H1 (cell line): ENCODE measurements at regions not wholly inside any gene's neighbourhood (a gene's known extent, or its start where the extent isn't known, plus 50 kb on each side); places are given as distances from the start of the nearest gene placed in this dataset.

Experiments
- CTCF ChIA-PET: fragments of 300-600 bp; sonication (Branson Sonifier 250); formaldehyde crosslinking; loops from one replicate; lab custom pipeline; 2021; ENCODE audit not compliant: partially characterized antibody; lab: Charles Lee
- POLR2A ChIA-PET: fragments of 300-600 bp; sonication (Branson Sonifier 250); formaldehyde crosslinking; loops from one replicate; lab custom pipeline; 2021; ENCODE audit warnings: inconsistent platforms; ENCODE audit not compliant: partially characterized antibody; lab: Charles Lee
- DNase-seq, 2 experiments: peaks; one replicate each; pipeline versions ENCODE4 v3.0.0 to v3.0.0-alpha.2; 2010 to 2022; ENCODE audit warnings: low spot score in 2 of 2, low read depth in 1 of 2, mixed read lengths in 1 of 2
- FAIRE-seq: peaks from 2 replicates; lab custom pipeline; 2011; peaks lifted over from hg19 to GRCh38; lab: Jason Lieb, UNC
- H2AFZ ChIP-seq: 2 replicates; pipeline ENCODE4 v1.8.1; 2012; ENCODE audit warnings: low read length, inconsistent platforms
- H2AK5ac ChIP-seq: 2 replicates; pipeline ENCODE4 v1.6.1; 2013; ENCODE audit warnings: low read depth, low read length
- H2BK120ac ChIP-seq: replicated peaks from 2 replicates; pipeline ENCODE3; 2013; ENCODE audit warnings: low read depth, low read length, inconsistent platforms
- H2BK12ac ChIP-seq: 2 replicates; pipeline ENCODE4 v1.6.1; 2013; ENCODE audit warnings: low read depth, low read length
- H2BK15ac ChIP-seq: 2 replicates; pipeline ENCODE4 v1.6.1; 2013; ENCODE audit warnings: low read length
- H2BK20ac ChIP-seq: 2 replicates; pipeline ENCODE4 v1.6.1; 2013; ENCODE audit warnings: low read length
- H2BK5ac ChIP-seq: 2 replicates; pipeline ENCODE4 v1.6.1; 2013; ENCODE audit warnings: low read depth, low read length
- H3K14ac ChIP-seq: 2 replicates; pipeline ENCODE4 v1.6.1; 2013; ENCODE audit warnings: inconsistent platforms; ENCODE audit not compliant: insufficient read length
- H3K18ac ChIP-seq: 2 replicates; pipeline ENCODE4 v1.6.1; 2013; ENCODE audit warnings: low read length; ENCODE audit errors: extremely low read depth
- H3K23ac ChIP-seq: 2 replicates; pipeline ENCODE4 v1.6.1; 2013; ENCODE audit warnings: inconsistent platforms; ENCODE audit not compliant: insufficient read length
- H3K23me2 ChIP-seq: 2 replicates; pipeline ENCODE4 v1.6.1; 2013; ENCODE audit warnings: low read depth, low read length
- H3K27ac ChIP-seq: 2 replicates; pipeline ENCODE4 v1.6.1; 2011; ENCODE audit warnings: low read depth, low read length, inconsistent platforms
- H3K27me3 ChIP-seq, 4 experiments: replicated peaks in 1 of 4; 1 replicate in 1 of 4; 2 replicates in 3 of 4; pipeline versions ENCODE4 v1.6.1 to v1.8.1; 2011 to 2013; ENCODE audit warnings: low read length in 3 of 4, mild to moderate bottlenecking in 3 of 4, inconsistent platforms in 2 of 4, mixed read lengths in 2 of 4, moderate library complexity in 1 of 4; ENCODE audit not compliant: control insufficient read depth in 3 of 4, insufficient read depth in 3 of 4; ENCODE audit errors: extremely low read depth in 1 of 4
- H3K36me3 ChIP-seq, 4 experiments: 2 replicates each; pipeline versions ENCODE4 v1.6.1 to v1.8.1; 2011 to 2013; ENCODE audit warnings: mild to moderate bottlenecking in 4 of 4, low read length in 3 of 4, moderate library complexity in 2 of 4, control low read depth in 1 of 4, inconsistent platforms in 1 of 4; ENCODE audit not compliant: insufficient read depth in 4 of 4, control insufficient read depth in 2 of 4
- H3K4ac ChIP-seq: replicated peaks from 2 replicates; pipeline ENCODE3; 2013; ENCODE audit warnings: low read length, low read depth, mixed read lengths, inconsistent platforms; ENCODE audit not compliant: insufficient read length
- H3K4me1 ChIP-seq, 4 experiments: replicated peaks in 1 of 4; 1 replicate in 1 of 4; 2 replicates in 3 of 4; pipeline versions ENCODE4 v1.6.1 to v1.8.1; 2011 to 2013; ENCODE audit warnings: low read length in 3 of 4, inconsistent platforms in 2 of 4, mixed read lengths in 1 of 4; ENCODE audit not compliant: insufficient read depth in 4 of 4, control insufficient read depth in 3 of 4
- H3K4me2 ChIP-seq, 2 experiments: 2 replicates each; pipeline versions ENCODE4 v1.6.1 to v1.8.1; 2011 to 2013; ENCODE audit warnings: low read depth in 2 of 2, low read length in 2 of 2, control low read depth in 1 of 2, inconsistent platforms in 1 of 2, mild to moderate bottlenecking in 1 of 2; ENCODE audit not compliant: insufficient read depth in 1 of 2
- H3K4me3 ChIP-seq, 4 experiments: fragments of 200-600, 300-600 bp in 1 of 4; sonication (generic), shearing (Covaris generic), sonication (Bioruptor Twin) in 1 of 4; 2 replicates each; pipeline versions ENCODE4 v1.5.1 to v1.8.1; 2011 to 2016; ENCODE audit warnings: low read length in 4 of 4, low read depth in 3 of 4, control low read depth in 2 of 4, inconsistent platforms in 2 of 4, mild to moderate bottlenecking in 2 of 4, mixed read lengths in 1 of 4, moderate library complexity in 1 of 4; ENCODE audit not compliant: insufficient read depth in 2 of 4; ENCODE audit errors: extremely low read depth in 1 of 4
- H3K56ac ChIP-seq: replicated peaks from 2 replicates; pipeline ENCODE3; 2013; ENCODE audit warnings: low read depth, mild to moderate bottlenecking, mixed read lengths, low read length, inconsistent platforms; ENCODE audit not compliant: insufficient read length
- H3K79me1 ChIP-seq: 2 replicates; pipeline ENCODE4 v1.6.1; 2013; ENCODE audit warnings: low read depth, low read length, control low read depth
- H3K79me2 ChIP-seq, 2 experiments: 2 replicates each; pipeline versions ENCODE4 v1.6.1 to v1.8.1; 2012 to 2013; ENCODE audit warnings: low read length in 2 of 2, mild to moderate bottlenecking in 2 of 2, inconsistent platforms in 1 of 2; ENCODE audit not compliant: insufficient read depth in 2 of 2, control insufficient read depth in 1 of 2
- H3K9ac ChIP-seq, 4 experiments: replicated peaks in 1 of 4; 1 replicate in 1 of 4; 2 replicates in 3 of 4; pipeline versions ENCODE4 v1.6.1 to v1.8.1; 2011 to 2013; ENCODE audit warnings: low read depth in 3 of 4, low read length in 3 of 4, control low read depth in 2 of 4, mild to moderate bottlenecking in 2 of 4, moderate library complexity in 2 of 4, inconsistent platforms in 1 of 4; ENCODE audit errors: extremely low read depth in 1 of 4
- H3K9me3 ChIP-seq, 2 experiments: 2 replicates each; pipeline versions ENCODE4 v1.6.1 to v1.8.1; 2012 to 2013; ENCODE audit warnings: mild to moderate bottlenecking in 2 of 2, moderate library complexity in 2 of 2, control low read depth in 1 of 2, inconsistent platforms in 1 of 2, low read depth in 1 of 2, low read length in 1 of 2, mixed read lengths in 1 of 2; ENCODE audit not compliant: insufficient read depth in 2 of 2
- H4K20me1 ChIP-seq, 2 experiments: replicated peaks in 1 of 2; 2 replicates each; pipeline versions ENCODE3 to v1.8.1; 2011 to 2013; ENCODE audit warnings: inconsistent platforms in 2 of 2, low read length in 2 of 2, mild to moderate bottlenecking in 1 of 2; ENCODE audit not compliant: insufficient read depth in 2 of 2, control insufficient read depth in 1 of 2
- H4K5ac ChIP-seq: 2 replicates; pipeline ENCODE4 v1.6.1; 2013; ENCODE audit warnings: low read length, low read depth, mixed read lengths, inconsistent platforms; ENCODE audit not compliant: insufficient read length
- H4K8ac ChIP-seq: 2 replicates; pipeline ENCODE4 v1.8.0; 2013; ENCODE audit warnings: mild to moderate bottlenecking, moderate library complexity, low read length, inconsistent platforms; ENCODE audit not compliant: insufficient read depth; ENCODE audit errors: extremely low read depth
- H4K91ac ChIP-seq: replicated peaks from 2 replicates; pipeline ENCODE3; 2013; ENCODE audit warnings: low read length, mixed read lengths, inconsistent platforms; ENCODE audit not compliant: insufficient read length
- EP300 ChIP-seq, 2 experiments: IDR thresholded peaks; 1 replicate in 1 of 2; 2 replicates in 1 of 2; pipeline ENCODE4 v1.6.1; 2011 to 2012; ENCODE audit warnings: low read depth in 2 of 2, low read length in 2 of 2, mild to moderate bottlenecking in 2 of 2, borderline replicate concordance in 1 of 2, inconsistent platforms in 1 of 2, moderate library complexity in 1 of 2
- WGBS, 2 experiments: shearing (Covaris generic) in 1 of 2; methylation state at CpG; one replicate each; pipeline versions ENCODE4 v1.1.6 to v1.1.7; 2013 to 2015; ENCODE audit warnings: low lambda C conversion rate in 2 of 2, mixed read lengths in 2 of 2, inconsistent platforms in 1 of 2, low coverage in 1 of 2, missing lambda C conversion rate in 1 of 2; ENCODE audit not compliant: insufficient replicate concordance in 2 of 2, insufficient coverage in 1 of 2, insufficient read length in 1 of 2; ENCODE audit errors: extremely low coverage in 1 of 2, missing lambda C conversion rate in 1 of 2; 5-methylcytosine and 5-hydroxymethylcytosine counted together

DNA sequence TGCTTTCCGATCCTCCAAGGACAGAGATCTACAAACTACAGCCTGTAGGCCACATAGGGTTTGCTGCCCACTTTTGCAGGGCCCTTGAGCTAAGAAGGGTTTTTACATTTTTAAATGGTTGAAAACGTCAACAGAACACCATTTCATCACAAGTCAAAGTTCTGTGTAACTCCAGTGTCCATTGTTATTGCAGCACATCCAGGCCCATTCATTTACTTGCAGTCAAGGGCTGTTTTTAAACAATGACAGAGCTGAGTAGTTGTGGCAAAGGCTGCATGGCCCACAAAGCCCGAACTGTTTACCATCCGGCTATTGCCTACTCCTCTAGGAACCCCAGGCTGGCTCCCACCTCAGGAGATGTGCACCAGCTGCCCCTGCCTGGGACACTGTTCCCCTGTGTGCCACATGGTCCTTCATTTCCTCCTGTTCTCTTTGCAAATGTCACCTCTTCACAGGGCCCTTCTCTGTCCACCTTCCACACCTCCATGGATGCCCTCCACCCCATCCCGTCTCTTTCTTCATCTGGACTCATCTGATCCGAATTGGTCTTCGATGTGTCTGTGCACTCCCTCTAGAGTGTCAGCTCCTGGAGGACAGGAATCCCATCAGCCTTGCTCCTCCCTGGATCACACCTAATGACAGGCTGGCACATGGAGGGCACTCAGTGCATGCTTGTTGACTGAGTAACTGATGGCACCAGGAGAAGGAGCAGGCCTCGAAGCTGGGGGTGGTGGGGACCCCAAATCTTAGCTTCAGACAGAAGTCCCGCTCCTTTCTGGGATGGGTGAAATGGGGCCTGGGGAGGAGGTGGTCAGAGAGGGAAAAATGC is 69.5 kb upstream of the IQSEC1 start:
- H3K23ac ChIP-seq = no peak overlapping the region
- FAIRE-seq (no peak), DNase-seq (no peak)
- POLR2A ChIA-PET = interaction anchor here (0.5 to 1.8 kb wide), 2 partner anchors 10 to 243 kb away, joined by 4 to 5 read pairs; no protein-coding TSS in a partner anchor
- H3K4me3 ChIP-seq = no peak overlapping the region
- no peaks in the 10 kb centered on the region; a peak in 1 of 7 replicates for H3K4me1 ChIP-seq
- H3K27me3 ChIP-seq = no peaks in the 10 kb centered on the region
- no peak overlapping the region for H2BK20ac ChIP-seq
- no peak overlapping the region for H4K91ac ChIP-seq
- no peak overlapping the region for H3K18ac ChIP-seq
- no peak overlapping the region for H3K56ac ChIP-seq
- no peaks in the 10 kb centered on the region for H3K36me3 ChIP-seq
- CTCF ChIA-PET = interaction anchor here (0.6 to 3.8 kb wide), 15 partner anchors 10 to 357 kb away, joined by 3 to 13 read pairs (median 4); no protein-coding TSS in a partner anchor
- H3K27ac ChIP-seq = no peak overlapping the region
- H2AK5ac ChIP-seq = no peak overlapping the region
- WGBS, 2 experiments = 72% methylated on average over 9 of the region's 9 CpGs; no CpG with 5 or more reads in 1 of the 2 experiments
- H4K8ac ChIP-seq = no peak overlapping the region
- H4K20me1 ChIP-seq = peaks cover 1 to 4% of the 10 kb centered on the region in 2 experiments
- no peak overlapping the region for H3K14ac ChIP-seq
- no peak overlapping the region for H3K9ac ChIP-seq
- H3K9me3 ChIP-seq = no peaks in the 10 kb centered on the region
- H2BK5ac ChIP-seq = no peak overlapping the region; the same call in 1 of the 2 replicates
- H2AFZ ChIP-seq = no peak overlapping the region
- H3K79me2 ChIP-seq = no peaks in the 10 kb centered on the region
- H2BK120ac ChIP-seq = no peak overlapping the region
- no peak overlapping the region for H3K4ac ChIP-seq
- H3K23me2 ChIP-seq = no peaks in the 10 kb centered on the region
- H3K79me1 ChIP-seq = no peaks in the 10 kb centered on the region
- no peak overlapping the region for H2BK12ac ChIP-seq
- H3K4me2 ChIP-seq = no peak overlapping the region
- no peak overlapping the region for H2BK15ac ChIP-seq
- H4K5ac ChIP-seq = no peak overlapping the region
- no peak for TF ChIP-seq EP300 (IDR thresholded peaks at IDR 0.05; ENCODE audit: borderline replicate concordance in 1 of 2, low read depth in 2 of 2, low read length in 2 of 2)
